ENCODE measurements at regions not wholly inside any gene's neighbourhood (a gene's known extent, or its start where the extent isn't known, plus 50 kb on each side); places are given as distances from the start of the nearest gene placed in this dataset.

DNA sequence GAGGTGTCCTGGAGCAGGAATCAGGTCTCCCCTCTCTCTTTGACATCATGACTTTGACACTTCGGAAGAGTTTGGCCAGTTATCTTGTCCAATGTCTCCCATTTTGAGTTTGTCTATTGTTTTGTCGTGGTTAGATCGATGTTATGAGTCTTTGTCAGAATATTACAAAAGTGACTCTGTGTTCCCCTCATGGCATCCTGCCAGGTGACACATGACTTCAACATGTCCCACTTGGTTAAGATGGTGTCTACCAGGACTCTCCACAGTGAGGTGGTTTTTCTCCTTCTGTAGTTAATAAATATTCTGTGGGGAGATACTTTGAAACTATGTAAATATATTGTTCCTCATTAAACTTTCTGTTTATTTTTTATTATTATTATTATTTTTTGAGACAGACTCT, 76.6 kb upstream of the BZW1 start:
- TF ChIP-seq CTCF (IDR thresholded peaks at IDR 0.05): no peak
- no peak for TF ChIP-seq POLR2A (IDR thresholded peaks at IDR 0.05)
